HAP-1 (cell line): ENCODE measurements at regions not wholly inside any gene's neighbourhood (a gene's known extent, or its start where the extent isn't known, plus 50 kb on each side); places are given as distances from the start of the nearest gene placed in this dataset.
"Not testable (repeated sequence)": the region's sequence is repeated elsewhere in the genome, so short reads cannot be mapped to it uniquely, and the experiment has no call there.

Experiments used
- DNase-seq, 2 experiments: peaks; one replicate each; pipeline ENCODE4 v3.0.0-alpha.2; 2016 to 2020; ENCODE audit warnings: low spot score in 2 of 2
- H3K27me3 ChIP-seq: fragments of 250-450 bp; sonication (Bioruptor Pico); 2 replicates; pipeline ENCODE4 v1.5.1; 2020; ENCODE audit warnings: low read depth, mild to moderate bottlenecking, moderate library complexity
- H3K36me3 ChIP-seq: fragments of 250-450 bp; sonication (Bioruptor Pico); replicated peaks from 2 replicates; pipeline ENCODE4 v1.5.1; 2020; ENCODE audit warnings: mild to moderate bottlenecking
- H3K4me1 ChIP-seq: fragments of 250-450 bp; sonication (Bioruptor Pico); 2 replicates; pipeline ENCODE4 v1.5.1; 2020; ENCODE audit warnings: mild to moderate bottlenecking
- H3K4me3 ChIP-seq: fragments of 250-450 bp; sonication (Bioruptor Pico); 2 replicates; pipeline ENCODE4 v1.5.1; 2020; ENCODE audit warnings: mild to moderate bottlenecking, moderate library complexity
- H3K9me3 ChIP-seq: fragments of 250-450 bp; sonication (Bioruptor Pico); 2 replicates; pipeline ENCODE4 v1.5.1; 2020; ENCODE audit warnings: mild to moderate bottlenecking, moderate library complexity
- in situ Hi-C: fragments of 300-500 bp; cut with MboI; formaldehyde crosslinking; loops from 3 replicates; pipeline ENCODE4 v1.14.3; 2020; ENCODE audit warnings: low sequenced_read_pairs, inconsistent platforms, mixed read lengths

DNA sequence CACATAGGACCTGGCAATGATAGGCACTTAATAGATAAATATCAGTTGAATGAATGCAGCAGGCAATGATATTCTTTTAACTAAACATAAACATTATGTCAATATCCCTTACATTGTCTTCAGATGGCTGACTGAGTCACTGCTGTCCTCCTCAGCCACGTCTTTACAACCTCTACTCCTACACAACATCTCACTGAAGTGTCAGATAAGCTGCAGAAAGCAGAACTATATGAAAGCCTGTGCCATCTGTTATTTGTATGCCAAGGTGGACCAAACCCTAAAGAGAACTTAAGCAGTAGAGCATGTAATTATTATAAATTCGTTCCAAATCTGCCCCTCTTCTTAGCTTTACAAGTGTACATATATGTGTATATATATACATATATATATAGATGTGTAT is 271.2 kb downstream of the RASEF start:
- H3K9me3 ChIP-seq: no peaks in the 10 kb centered on the region
- H3K36me3 ChIP-seq: no peaks in the 10 kb centered on the region
- H3K4me3 ChIP-seq: no peak overlapping the region
- H3K4me1 ChIP-seq: no peaks in the 10 kb centered on the region
- H3K27me3 ChIP-seq: no peaks in the 10 kb centered on the region
- in situ Hi-C loops: no loop called here
- DNase-seq: no peak

DNA sequence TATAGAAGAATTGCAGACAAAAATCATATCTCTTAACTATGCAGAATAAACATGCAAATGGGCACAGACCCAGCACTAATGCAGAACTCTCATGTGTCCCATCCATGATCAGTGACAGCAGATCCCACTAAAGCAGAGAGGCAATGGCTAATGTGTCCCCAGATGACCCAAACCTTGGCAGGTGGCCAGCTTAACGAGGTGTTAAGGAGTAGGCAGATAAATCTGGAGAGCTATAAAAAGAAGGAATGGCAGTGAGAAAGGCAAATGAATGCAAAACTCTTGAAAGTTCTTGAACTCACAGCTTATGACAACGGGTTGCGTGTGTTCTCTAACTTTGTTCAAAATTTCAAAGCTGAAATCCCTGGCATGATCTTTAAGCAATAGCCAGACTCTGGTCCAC is 265.4 kb downstream of the RASEF start:
- peak; percentile 24 to 64 for DNase-seq
- in situ Hi-C loops: no loop called here
- H3K4me1 ChIP-seq: no peaks in the 10 kb centered on the region
- no peaks in the 10 kb centered on the region for H3K27me3 ChIP-seq
- no peaks in the 10 kb centered on the region for H3K9me3 ChIP-seq
- no peaks in the 10 kb centered on the region for H3K36me3 ChIP-seq
- no peak overlapping the region for H3K4me3 ChIP-seq

GRCh38 chr9:82799286-82799685 is 263.7 kb downstream of the RASEF start:
- no peaks in the 10 kb centered on the region for H3K36me3 ChIP-seq
- in situ Hi-C loops: no loop called here
- H3K4me3 ChIP-seq: no peak overlapping the region
- no peaks in the 10 kb centered on the region for H3K4me1 ChIP-seq
- DNase-seq: no peak
- no peaks in the 10 kb centered on the region for H3K27me3 ChIP-seq
- no peaks in the 10 kb centered on the region for H3K9me3 ChIP-seq

- Histone ChIP-seq H3K36me3 (no peaks in the 10 kb centered on the region), H3K4me3 (no peak overlapping the region), H3K4me1 (no peaks in the 10 kb centered on the region), H3K27me3 (no peaks in the 10 kb centered on the region), H3K9me3 (no peaks in the 10 kb centered on the region)
- in situ Hi-C loops: no loop called here
- DNase-seq: no peak
Observed at GRCh38 chr9:82805027-82805426, 257.9 kb downstream of the RASEF start.

- Histone ChIP-seq H3K36me3 (no peaks in the 10 kb centered on the region), H3K9me3 (no peaks in the 10 kb centered on the region), H3K4me1 (no peaks in the 10 kb centered on the region), H3K27me3 (no peaks in the 10 kb centered on the region), H3K4me3 (no peak overlapping the region)
- in situ Hi-C loops: no loop called here
- DNase-seq: no peak
Observed at GRCh38 chr9:82808478-82808877, 254.5 kb downstream of the RASEF start.

- H3K9me3 ChIP-seq: no peaks in the 10 kb centered on the region
- H3K4me1 ChIP-seq: no peaks in the 10 kb centered on the region
- DNase-seq: no peak
- H3K4me3 ChIP-seq: no peak overlapping the region
- in situ Hi-C loops: no loop called here
- no peaks in the 10 kb centered on the region for H3K36me3 ChIP-seq
- H3K27me3 ChIP-seq: no peaks in the 10 kb centered on the region
Observed at GRCh38 chr9:82810915-82811314, 252.0 kb downstream of the RASEF start.

DNA sequence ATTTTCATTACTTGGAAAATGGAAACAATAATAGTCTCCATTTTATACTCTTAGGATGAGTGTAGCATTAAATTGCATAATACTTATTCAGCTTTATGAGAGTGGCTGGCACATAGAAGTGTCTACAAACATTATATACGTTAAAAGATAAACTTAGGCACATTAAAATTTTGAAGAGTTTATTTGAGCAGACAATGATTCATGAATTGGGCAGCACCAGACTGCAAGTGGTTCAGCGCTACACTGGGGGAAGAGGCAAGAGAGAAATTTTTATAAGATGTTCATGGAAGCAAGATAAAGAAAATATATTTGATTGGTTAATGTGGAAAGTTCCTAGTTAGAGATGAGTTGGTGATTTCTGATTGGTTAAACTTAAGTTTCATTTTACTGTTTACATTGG is 243.7 kb downstream of the RASEF start:
- H3K4me3 ChIP-seq: no peak overlapping the region
- in situ Hi-C loops: no loop called here
- H3K4me1 ChIP-seq: no peaks in the 10 kb centered on the region
- no peaks in the 10 kb centered on the region for H3K36me3 ChIP-seq
- DNase-seq: no peak
- H3K9me3 ChIP-seq: no peaks in the 10 kb centered on the region
- 0 out of 2 replicates have a peak, but pooled peaks cover 3% of the 10 kb centered on the region for H3K27me3 ChIP-seq

- DNase-seq: no peak
- Histone ChIP-seq H3K27me3 (0 out of 2 replicates have a peak, but pooled peaks cover 3% of the 10 kb centered on the region), H3K4me1 (no peaks in the 10 kb centered on the region), H3K36me3 (no peaks in the 10 kb centered on the region), H3K4me3 (no peak overlapping the region), H3K9me3 (no peaks in the 10 kb centered on the region)
- in situ Hi-C loops: no loop called here
Observed at GRCh38 chr9:82820186-82820585, 242.8 kb downstream of the RASEF start.

DNA sequence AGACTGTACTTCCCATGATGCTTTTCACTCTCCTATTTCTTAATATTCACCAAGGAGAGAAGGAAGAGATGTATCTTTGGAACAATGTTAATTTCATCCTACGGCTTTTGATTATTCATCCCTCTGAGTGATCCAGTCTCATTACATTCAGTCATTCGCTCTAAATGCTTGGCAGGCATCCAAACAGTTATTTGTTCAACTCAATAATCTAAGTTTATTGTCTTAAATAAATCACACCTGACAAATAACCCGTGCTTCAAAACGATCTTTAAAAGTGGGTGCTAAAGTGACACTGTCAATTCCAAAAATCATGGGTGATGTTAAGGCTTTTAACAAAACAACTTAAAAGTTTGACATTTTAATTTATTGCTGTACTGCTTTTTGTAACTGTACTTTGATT is 233.1 kb downstream of the RASEF start:
- H3K4me1 ChIP-seq: no peaks in the 10 kb centered on the region
- no peak overlapping the region for H3K4me3 ChIP-seq
- H3K27me3 ChIP-seq: no peaks in the 10 kb centered on the region
- in situ Hi-C loops: no loop called here
- no peaks in the 10 kb centered on the region for H3K9me3 ChIP-seq
- no peaks in the 10 kb centered on the region for H3K36me3 ChIP-seq
- no peak for DNase-seq

- Histone ChIP-seq H3K4me3 (no peak overlapping the region), H3K36me3 (no peaks in the 10 kb centered on the region), H3K9me3 (no peaks in the 10 kb centered on the region), H3K4me1 (no peaks in the 10 kb centered on the region), H3K27me3 (no peaks in the 10 kb centered on the region)
- no peak for DNase-seq
- in situ Hi-C loops: no loop called here
Observed at GRCh38 chr9:82865524-82865923, 197.4 kb downstream of the RASEF start.

- H3K36me3 ChIP-seq: no peaks in the 10 kb centered on the region
- in situ Hi-C loops: no loop called here
- H3K4me3 ChIP-seq: no peak overlapping the region
- DNase-seq: no peak
- H3K9me3 ChIP-seq: no peaks in the 10 kb centered on the region
- no peaks in the 10 kb centered on the region for H3K27me3 ChIP-seq
- H3K4me1 ChIP-seq: no peaks in the 10 kb centered on the region
Observed at GRCh38 chr9:82880336-82881050, 182.4 kb downstream of the RASEF start.

- H3K4me1 ChIP-seq: no peaks in the 10 kb centered on the region
- no peaks in the 10 kb centered on the region for H3K27me3 ChIP-seq
- H3K36me3 ChIP-seq: no peaks in the 10 kb centered on the region
- no peak overlapping the region for H3K4me3 ChIP-seq
- DNase-seq: no peak
- in situ Hi-C loops: no loop called here
- H3K9me3 ChIP-seq: no peaks in the 10 kb centered on the region
Observed at GRCh38 chr9:82882138-82882537, 180.8 kb downstream of the RASEF start.

GRCh38 chr9:82882748-82883147 is 180.2 kb downstream of the RASEF start:
- Histone ChIP-seq H3K4me3 (no peak overlapping the region), H3K27me3 (no peaks in the 10 kb centered on the region), H3K36me3 (no peaks in the 10 kb centered on the region), H3K4me1 (no peaks in the 10 kb centered on the region), H3K9me3 (no peaks in the 10 kb centered on the region)
- DNase-seq: no peak
- in situ Hi-C loops: no loop called here

GRCh38 chr9:82883436-82883835 is 179.5 kb downstream of the RASEF start:
- Histone ChIP-seq H3K4me3 (no peak overlapping the region), H3K4me1 (no peaks in the 10 kb centered on the region), H3K36me3 (no peaks in the 10 kb centered on the region), H3K9me3 (no peaks in the 10 kb centered on the region), H3K27me3 (no peaks in the 10 kb centered on the region)
- in situ Hi-C loops: no loop called here
- DNase-seq: no peak

DNA sequence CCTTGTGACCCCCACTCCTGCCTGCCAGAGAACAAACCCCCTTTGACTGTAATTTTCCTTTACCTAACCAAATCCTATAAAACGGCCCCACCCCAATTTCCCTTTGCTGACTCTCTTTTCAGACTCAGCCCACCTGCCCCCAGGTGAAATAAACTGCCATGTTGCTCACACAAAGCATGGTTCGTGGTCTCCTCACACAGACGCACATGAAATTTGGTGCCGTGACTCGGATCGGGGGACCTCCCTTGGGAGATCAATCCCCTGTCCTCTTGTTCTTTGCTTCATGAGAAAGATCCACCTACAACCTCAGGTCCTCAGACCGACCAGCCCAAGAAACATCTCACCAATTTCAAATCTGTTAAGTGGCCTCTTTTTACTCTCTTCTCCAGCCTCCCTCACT is 179.0 kb downstream of the RASEF start:
- H3K9me3 ChIP-seq, H3K4me3 ChIP-seq, H3K27me3 ChIP-seq, in situ Hi-C loops, DNase-seq, H3K4me1 ChIP-seq, H3K36me3 ChIP-seq: not testable (repeated sequence)
